BJ (cell line): ENCODE measurements at regions not wholly inside any gene's neighbourhood (a gene's known extent, or its start where the extent isn't known, plus 50 kb on each side); places are given as distances from the start of the nearest gene placed in this dataset.

ENCODE experiments used
- CTCF ChIA-PET: fragments of 350-600 bp; formaldehyde crosslinking; extraction: SDS; loops from one replicate; lab custom pipeline; 2021; ENCODE audit warnings: antibody characterized with exemption, inconsistent platforms; lab: Yijun Ruan, JAX
- POLR2A ChIA-PET: fragments of 300-600 bp; sonication (Branson Sonifier 250); formaldehyde crosslinking; extraction: SDS; loops from one replicate; lab custom pipeline; 2021; ENCODE audit warnings: antibody characterized with exemption; lab: Charles Lee
- DNase-seq: peaks from one replicate; pipeline ENCODE4 v3.0.0-alpha.2; 2011; ENCODE audit warnings: low read depth
- H3K27me3 ChIP-seq: 2 replicates; pipeline ENCODE4 v1.6.0; 2011; ENCODE audit warnings: low read length; ENCODE audit not compliant: control insufficient read depth, insufficient read depth
- H3K36me3 ChIP-seq: 2 replicates; pipeline ENCODE4 v1.5.1; 2011; ENCODE audit warnings: low read length; ENCODE audit not compliant: control insufficient read depth, insufficient read depth
- H3K4me3 ChIP-seq: 2 replicates; pipeline ENCODE4 v1.5.1; 2011; ENCODE audit warnings: low read depth, mild to moderate bottlenecking, control low read depth, low read length
- TF ChIP-seq, protein P1 (sequence below): IDR thresholded peaks from 2 replicates; pipeline ENCODE4 v1.5.1; 2011; ENCODE audit warnings: low read depth, mild to moderate bottlenecking, control low read depth, inconsistent platforms, low read length, moderate library complexity; ENCODE audit not compliant: insufficient read depth

DNA sequence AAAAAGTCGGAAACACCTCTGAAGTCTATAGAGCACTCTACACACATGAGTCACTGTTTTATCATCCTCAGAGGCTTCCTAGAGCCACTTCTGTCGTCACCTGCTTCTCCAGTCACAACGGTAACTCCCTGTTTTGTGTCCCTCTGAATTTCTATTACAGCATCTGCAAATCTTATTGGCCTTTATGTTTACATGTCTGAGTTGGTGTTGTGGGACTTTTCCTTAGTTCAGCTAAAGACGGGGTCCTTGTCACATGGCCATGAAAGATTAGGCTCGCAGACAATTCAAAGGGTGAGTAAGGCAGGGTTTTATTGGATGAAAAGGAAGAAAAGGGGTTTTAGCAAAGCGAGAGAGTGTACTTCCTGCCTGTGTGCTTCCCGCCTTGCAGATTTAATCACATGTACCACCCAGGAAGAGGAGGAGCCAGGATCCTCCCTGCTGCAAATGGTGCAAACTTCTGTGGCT lies 185.6 kb downstream of the LPIN1 start:
- no peak for DNase-seq
- Histone ChIP-seq H3K36me3 (no peaks in the 10 kb centered on the region), H3K4me3 (no peak overlapping the region), H3K27me3 (peaks cover 4% of the 10 kb centered on the region)
- CTCF ChIA-PET, result no interaction called here
- POLR2A ChIA-PET, result no interaction called here
- TF ChIP-seq, protein P1, sequence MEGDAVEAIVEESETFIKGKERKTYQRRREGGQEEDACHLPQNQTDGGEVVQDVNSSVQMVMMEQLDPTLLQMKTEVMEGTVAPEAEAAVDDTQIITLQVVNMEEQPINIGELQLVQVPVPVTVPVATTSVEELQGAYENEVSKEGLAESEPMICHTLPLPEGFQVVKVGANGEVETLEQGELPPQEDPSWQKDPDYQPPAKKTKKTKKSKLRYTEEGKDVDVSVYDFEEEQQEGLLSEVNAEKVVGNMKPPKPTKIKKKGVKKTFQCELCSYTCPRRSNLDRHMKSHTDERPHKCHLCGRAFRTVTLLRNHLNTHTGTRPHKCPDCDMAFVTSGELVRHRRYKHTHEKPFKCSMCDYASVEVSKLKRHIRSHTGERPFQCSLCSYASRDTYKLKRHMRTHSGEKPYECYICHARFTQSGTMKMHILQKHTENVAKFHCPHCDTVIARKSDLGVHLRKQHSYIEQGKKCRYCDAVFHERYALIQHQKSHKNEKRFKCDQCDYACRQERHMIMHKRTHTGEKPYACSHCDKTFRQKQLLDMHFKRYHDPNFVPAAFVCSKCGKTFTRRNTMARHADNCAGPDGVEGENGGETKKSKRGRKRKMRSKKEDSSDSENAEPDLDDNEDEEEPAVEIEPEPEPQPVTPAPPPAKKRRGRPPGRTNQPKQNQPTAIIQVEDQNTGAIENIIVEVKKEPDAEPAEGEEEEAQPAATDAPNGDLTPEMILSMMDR, result no peak

DNA sequence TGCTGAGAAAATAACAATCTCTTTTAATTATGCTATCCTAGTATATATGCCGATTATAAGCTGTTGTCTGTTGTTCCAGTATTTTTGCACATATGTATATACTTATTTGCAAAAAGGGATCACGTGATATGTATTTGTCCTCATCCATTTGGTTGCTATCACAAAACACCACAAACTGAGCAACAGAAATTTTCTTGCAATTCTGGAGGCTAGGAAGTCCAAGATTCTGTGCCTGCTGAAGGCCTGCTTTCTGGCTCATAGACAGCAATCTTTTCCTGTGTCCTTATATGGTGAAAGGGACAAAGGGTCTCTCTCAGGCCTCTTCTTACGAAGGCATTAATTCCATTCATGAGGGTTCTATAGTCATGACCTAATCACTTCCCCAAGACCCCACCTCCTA lies 186.5 kb downstream of the LPIN1 start:
- no peak for DNase-seq
- no peak overlapping the region for H3K4me3 ChIP-seq
- TF ChIP-seq, protein P1, result no peak
- peaks cover 1% of the 10 kb centered on the region; the same call in 1 of the 2 replicates for H3K27me3 ChIP-seq
- POLR2A ChIA-PET, result no interaction called here
- CTCF ChIA-PET, result no interaction called here
- H3K36me3 ChIP-seq, result no peaks in the 10 kb centered on the region

DNA sequence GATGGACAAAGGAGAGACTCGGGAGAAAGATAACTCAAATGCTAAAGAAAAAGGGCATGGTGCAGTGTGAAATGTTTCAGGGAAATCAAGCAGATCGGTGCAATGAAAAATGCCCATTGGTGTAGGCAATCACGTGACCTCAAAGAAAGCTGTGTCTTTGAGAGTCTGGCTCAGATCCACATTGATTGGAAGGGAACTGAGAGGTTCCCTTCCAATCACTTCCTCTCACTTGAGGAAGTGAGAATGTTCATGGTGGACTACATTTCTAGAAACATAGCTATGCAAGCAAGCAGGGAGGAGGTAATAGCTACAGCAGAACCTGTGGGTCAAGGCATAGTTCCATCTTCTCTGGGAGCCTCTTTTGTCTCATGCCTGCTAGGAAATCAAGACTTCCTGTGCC lies 187.4 kb downstream of the LPIN1 start:
- TF ChIP-seq, protein P1, result no peak
- DNase-seq, result no peak
- CTCF ChIA-PET, result no interaction called here
- Histone ChIP-seq H3K4me3 (no peak overlapping the region), H3K27me3 (peaks cover 1% of the 10 kb centered on the region; the same call in 1 of the 2 replicates), H3K36me3 (no peaks in the 10 kb centered on the region)
- POLR2A ChIA-PET, result no interaction called here

DNA sequence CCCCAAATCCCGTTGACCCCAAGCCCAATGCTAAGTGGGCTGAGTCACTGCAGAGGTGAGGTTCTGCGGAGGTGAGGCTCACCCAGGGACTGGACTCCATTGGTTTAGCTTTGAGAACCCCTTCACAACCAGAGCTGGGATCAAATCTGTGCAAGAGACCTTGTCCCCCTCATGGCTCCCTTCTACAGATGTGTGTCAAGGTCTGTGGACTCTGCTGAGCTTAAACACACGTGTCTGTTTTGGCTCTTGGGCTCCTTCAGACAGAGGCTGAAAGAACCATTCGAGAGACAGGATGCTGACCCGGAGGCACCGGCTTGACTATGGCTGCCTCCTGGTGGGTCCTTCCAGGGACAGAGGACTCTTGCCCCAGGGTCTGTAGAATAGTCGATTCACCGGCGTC lies 190.3 kb downstream of the LPIN1 start:
- no peak overlapping the region for H3K4me3 ChIP-seq
- TF ChIP-seq, protein P1, result no peak
- POLR2A ChIA-PET, result no interaction called here
- no peak for DNase-seq
- H3K36me3 ChIP-seq, result no peaks in the 10 kb centered on the region
- CTCF ChIA-PET, result interaction anchor here (0.6 kb wide), 1 partner anchor 1258 kb away, joined by 3 read pairs; no protein-coding TSS in a partner anchor
- H3K27me3 ChIP-seq, result peaks cover 1% of the 10 kb centered on the region; the same call in 1 of the 2 replicates

DNA sequence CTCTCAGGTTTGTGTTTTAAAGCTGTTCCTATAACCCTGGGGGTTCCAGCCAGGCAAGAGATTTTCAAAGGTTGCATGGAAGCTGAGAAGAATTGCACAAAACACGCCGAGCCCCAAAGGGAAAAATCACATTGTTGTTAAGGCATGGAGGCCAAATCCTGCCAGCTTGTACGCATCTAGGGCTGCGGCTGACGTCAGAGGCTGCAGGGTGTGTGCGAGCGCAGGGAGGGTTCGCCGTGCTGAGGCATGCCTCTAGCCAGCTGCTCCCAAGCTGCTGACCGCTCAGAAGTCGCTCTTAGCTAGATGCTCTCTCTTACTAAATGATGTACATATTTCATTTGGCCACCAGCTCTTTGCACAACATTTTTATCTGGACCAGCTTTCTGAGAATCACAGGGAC lies 191.8 kb downstream of the LPIN1 start:
- Histone ChIP-seq H3K4me3 (no peak overlapping the region), H3K36me3 (no peaks in the 10 kb centered on the region), H3K27me3 (peaks cover 1% of the 10 kb centered on the region)
- DNase-seq, result no peak
- CTCF ChIA-PET, result interaction anchor here (0.7 kb wide), 1 partner anchor 191 kb away, joined by 3 read pairs; no protein-coding TSS in a partner anchor
- TF ChIP-seq, protein P1, result no peak
- POLR2A ChIA-PET, result no interaction called here
